Astrocyte of the spinal cord (primary cell): ENCODE measurements at regions not wholly inside any gene's neighbourhood (a gene's known extent, or its start where the extent isn't known, plus 50 kb on each side); places are given as distances from the start of the nearest gene placed in this dataset.

Source experiments
- DNase-seq: peaks from one replicate; pipeline ENCODE4 v3.0.0; 2011; ENCODE audit warnings: low read depth, low spot score
- H3K4me3 ChIP-seq: 2 replicates; pipeline ENCODE4 v1.5.1; 2011; ENCODE audit warnings: low read depth, mild to moderate bottlenecking, low read length, moderate library complexity
- in situ Hi-C: cut with HindIII; loops from 2 replicates; pipeline ENCODE4 v1.10.0; 2017; ENCODE audit warnings: low sequenced_read_pairs
- TF ChIP-seq, protein P1 (sequence below): IDR thresholded peaks from 2 replicates; pipeline ENCODE4 v1.5.1; 2012; ENCODE audit warnings: low read depth, mild to moderate bottlenecking, low read length, inconsistent platforms

DNA sequence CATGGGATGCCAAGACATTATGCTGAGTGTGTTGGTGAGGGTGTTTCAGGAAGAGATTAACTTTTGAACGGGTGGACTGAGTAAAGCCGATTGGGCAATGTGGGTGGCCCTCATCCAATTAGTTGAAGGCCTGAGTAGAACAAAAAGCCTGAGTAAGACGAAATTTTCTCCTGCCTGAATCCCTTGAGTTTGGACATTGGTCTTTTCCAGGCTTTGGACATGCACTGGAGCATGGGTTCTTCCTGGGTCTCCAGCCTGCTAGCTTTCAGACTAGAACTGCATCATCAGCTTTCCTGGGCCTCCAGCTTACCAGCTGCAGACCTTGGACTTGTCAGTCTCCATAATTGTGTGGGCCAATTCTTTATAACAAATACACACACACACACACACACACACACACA is 63.6 kb downstream of the NIBAN1 start:
- H3K4me3 ChIP-seq: no peak overlapping the region
- TF ChIP-seq, protein P1, sequence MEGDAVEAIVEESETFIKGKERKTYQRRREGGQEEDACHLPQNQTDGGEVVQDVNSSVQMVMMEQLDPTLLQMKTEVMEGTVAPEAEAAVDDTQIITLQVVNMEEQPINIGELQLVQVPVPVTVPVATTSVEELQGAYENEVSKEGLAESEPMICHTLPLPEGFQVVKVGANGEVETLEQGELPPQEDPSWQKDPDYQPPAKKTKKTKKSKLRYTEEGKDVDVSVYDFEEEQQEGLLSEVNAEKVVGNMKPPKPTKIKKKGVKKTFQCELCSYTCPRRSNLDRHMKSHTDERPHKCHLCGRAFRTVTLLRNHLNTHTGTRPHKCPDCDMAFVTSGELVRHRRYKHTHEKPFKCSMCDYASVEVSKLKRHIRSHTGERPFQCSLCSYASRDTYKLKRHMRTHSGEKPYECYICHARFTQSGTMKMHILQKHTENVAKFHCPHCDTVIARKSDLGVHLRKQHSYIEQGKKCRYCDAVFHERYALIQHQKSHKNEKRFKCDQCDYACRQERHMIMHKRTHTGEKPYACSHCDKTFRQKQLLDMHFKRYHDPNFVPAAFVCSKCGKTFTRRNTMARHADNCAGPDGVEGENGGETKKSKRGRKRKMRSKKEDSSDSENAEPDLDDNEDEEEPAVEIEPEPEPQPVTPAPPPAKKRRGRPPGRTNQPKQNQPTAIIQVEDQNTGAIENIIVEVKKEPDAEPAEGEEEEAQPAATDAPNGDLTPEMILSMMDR: no peak
- in situ Hi-C loops: no loop called here
- DNase-seq: no peak

DNA sequence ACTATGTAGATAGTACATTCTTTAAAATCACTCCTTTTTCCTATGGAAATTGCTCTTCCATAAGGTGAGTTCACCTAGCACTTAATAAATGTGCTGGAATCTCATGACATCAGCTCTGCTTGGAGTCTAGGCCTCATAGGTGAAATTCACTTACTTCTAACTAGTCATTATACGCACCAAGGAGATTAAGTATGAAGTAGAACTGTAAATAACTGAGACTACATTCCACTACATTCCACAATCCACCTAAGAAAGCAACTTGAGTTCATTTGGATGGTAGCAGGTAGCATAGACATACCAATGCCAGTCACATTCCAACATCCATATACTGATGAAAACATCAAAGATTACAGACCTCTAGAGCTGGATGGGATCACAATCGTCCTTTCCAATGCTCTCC is 64.3 kb downstream of the NIBAN1 start:
- TF ChIP-seq, protein P1: no peak
- DNase-seq: no peak
- in situ Hi-C loops: no loop called here
- H3K4me3 ChIP-seq: no peak overlapping the region

DNA sequence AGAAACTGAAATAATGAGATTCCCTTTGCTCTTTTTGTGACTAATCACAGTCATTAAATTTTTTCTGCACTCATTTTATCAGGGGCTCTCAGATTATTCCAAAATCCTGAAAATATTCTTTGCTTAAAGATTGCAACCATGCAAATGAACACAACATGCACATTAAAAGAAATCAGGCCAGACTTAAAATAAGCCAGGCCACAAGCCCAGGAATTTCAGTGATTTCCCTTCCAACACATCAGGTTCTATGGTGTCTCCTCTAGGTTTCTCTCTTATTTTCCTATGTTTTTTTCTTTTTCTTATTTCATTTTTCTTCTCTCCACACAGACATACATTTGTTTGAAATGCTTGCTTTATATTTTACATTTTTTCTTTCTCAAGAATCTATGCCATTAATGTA is 65.3 kb downstream of the NIBAN1 start:
- TF ChIP-seq, protein P1: no peak
- DNase-seq: no peak
- no peak overlapping the region for H3K4me3 ChIP-seq
- in situ Hi-C loops: no loop called here

DNA sequence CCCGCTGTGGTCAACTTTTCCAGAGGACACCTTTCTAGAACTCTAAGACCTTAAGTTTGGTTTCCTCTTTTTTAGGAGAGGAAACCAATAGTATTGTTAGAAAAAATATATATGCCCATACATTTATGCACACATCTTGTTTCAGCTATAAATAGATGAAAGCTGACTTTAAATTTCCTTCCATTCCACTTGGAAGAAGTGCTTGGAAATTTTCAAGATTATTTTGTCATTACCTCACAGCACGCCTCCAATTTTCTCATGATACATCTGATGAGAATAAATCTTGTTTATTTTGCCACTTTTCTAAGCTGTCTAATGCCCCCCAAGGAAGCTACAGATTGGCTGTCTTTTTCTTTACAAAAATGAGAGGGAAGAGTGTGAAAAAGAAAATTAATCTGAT is 65.8 kb downstream of the NIBAN1 start:
- no peak for DNase-seq

DNA sequence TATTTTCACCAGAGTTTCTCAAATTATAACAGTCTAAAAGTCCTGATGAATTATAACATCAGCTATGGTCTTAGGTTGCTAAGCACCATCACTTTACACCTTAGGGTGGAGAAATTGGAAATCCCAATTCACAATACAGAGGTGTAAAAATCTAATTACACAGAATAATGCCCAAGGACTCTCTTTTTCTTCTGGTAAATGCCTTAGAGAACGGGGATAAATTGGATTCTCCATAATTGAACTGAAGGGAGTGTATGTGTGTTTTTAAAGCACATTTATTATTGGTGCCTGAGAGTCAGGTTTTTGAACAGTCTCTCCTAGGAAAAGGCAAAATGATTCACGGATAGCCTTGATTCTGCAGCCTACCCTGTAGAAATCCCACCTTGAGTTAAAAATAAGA is 66.8 kb downstream of the NIBAN1 start:
- DNase-seq: no peak
- in situ Hi-C loops: no loop called here
- no peak overlapping the region for H3K4me3 ChIP-seq
- TF ChIP-seq, protein P1: no peak

More for the DNA sequence above, 65.8 kb downstream of the NIBAN1 start:
- TF ChIP-seq, protein P1: no peak
- in situ Hi-C loops: no loop called here
- H3K4me3 ChIP-seq: no peak overlapping the region

DNA sequence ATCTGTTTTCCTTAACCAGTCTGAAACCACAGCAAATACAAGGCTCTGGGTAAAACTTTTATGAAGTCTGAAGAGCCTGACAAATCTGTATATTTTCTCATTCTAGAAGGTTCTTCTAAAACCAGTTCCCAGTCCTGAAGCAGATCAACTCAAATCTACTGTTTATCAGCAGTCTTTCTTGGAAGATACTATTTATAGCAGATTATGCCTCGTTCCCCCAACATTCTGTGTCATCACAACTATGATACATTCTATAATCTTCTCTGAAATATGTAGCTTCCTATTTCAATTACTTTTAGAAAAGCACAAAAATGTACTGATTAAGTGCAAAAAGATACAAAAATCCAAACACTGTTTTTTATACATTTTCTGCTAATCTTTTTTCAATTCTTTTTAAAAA is 67.5 kb downstream of the NIBAN1 start:
- TF ChIP-seq, protein P1: no peak
- H3K4me3 ChIP-seq: no peak overlapping the region
- in situ Hi-C loops: no loop called here
- DNase-seq: no peak
